OCI-LY3 (cell line): ENCODE measurements at regions not wholly inside any gene's neighbourhood (a gene's known extent, or its start where the extent isn't known, plus 50 kb on each side); places are given as distances from the start of the nearest gene placed in this dataset.

Source experiments
- CTCF ChIP-seq: fragments of 200-600, 300-600 bp; sonication (generic); IDR thresholded peaks from 2 replicates; pipeline ENCODE4 v1.5.1; 2014; ENCODE audit warnings: antibody characterized with exemption, low read length, low read depth
- EZH2phosphoT487 ChIP-seq: fragments of 200-600 bp; shearing (Covaris generic); IDR thresholded peaks from 2 replicates; pipeline ENCODE4 v1.6.1; 2018; ENCODE audit warnings: antibody characterized with exemption, mixed run types, low read depth

- TF ChIP-seq CTCF (no peak), EZH2phosphoT487 (no peak)
Measured at GRCh38 chr9:89719202-89719601, 114.4 kb downstream of the GADD45G start.
